ENCODE measurements at regions not wholly inside any gene's neighbourhood (a gene's known extent, or its start where the extent isn't known, plus 50 kb on each side); places are given as distances from the start of the nearest gene placed in this dataset.

- DNase-seq (ENCODE audit: low spot score), result no peak
- in situ Hi-C loops (cut with MboI; ENCODE audit: low sequenced_read_pairs, unreplicated experiment), result no loop called here
- TF ChIP-seq CTCF (IDR thresholded peaks at IDR 0.05; ENCODE audit: borderline replicate concordance, control extremely low read depth, extremely low read depth, insufficient read depth, missing control alignments), result no peak
Measured at GRCh38 chr17:37824534-37825485, 80.0 kb upstream of the HNF1B start.

GRCh38 chr17:37823996-37824395 lies 79.1 kb upstream of the HNF1B start:
- DNase-seq (ENCODE audit: low spot score), result no peak
- no peak for TF ChIP-seq CTCF (IDR thresholded peaks at IDR 0.05; ENCODE audit: borderline replicate concordance, control extremely low read depth, extremely low read depth, insufficient read depth, missing control alignments)
- in situ Hi-C loops (cut with MboI; ENCODE audit: low sequenced_read_pairs, unreplicated experiment), result no loop called here

- no peak for TF ChIP-seq CTCF (IDR thresholded peaks at IDR 0.05; ENCODE audit: borderline replicate concordance, control extremely low read depth, extremely low read depth, insufficient read depth, missing control alignments)
- in situ Hi-C loops (cut with MboI; ENCODE audit: low sequenced_read_pairs, unreplicated experiment), result no loop called here
- no peak for DNase-seq (ENCODE audit: low spot score)
Measured at GRCh38 chr17:37820995-37821713, 76.3 kb upstream of the HNF1B start.

GRCh38 chr17:37820313-37820994 lies 75.6 kb upstream of the HNF1B start:
- in situ Hi-C loops (cut with MboI; ENCODE audit: low sequenced_read_pairs, unreplicated experiment), result no loop called here
- no peak for TF ChIP-seq CTCF (IDR thresholded peaks at IDR 0.05; ENCODE audit: borderline replicate concordance, control extremely low read depth, extremely low read depth, insufficient read depth, missing control alignments)
- DNase-seq (ENCODE audit: low spot score), result peak; percentile 47

GRCh38 chr17:37818689-37819088 lies 73.8 kb upstream of the HNF1B start:
- DNase-seq (ENCODE audit: low spot score), result no peak
- in situ Hi-C loops (cut with MboI; ENCODE audit: low sequenced_read_pairs, unreplicated experiment), result loop anchor here (10.0 kb wide), 1 partner anchor 294 kb away; no protein-coding TSS in a partner anchor
- TF ChIP-seq CTCF (IDR thresholded peaks at IDR 0.05; ENCODE audit: borderline replicate concordance, control extremely low read depth, extremely low read depth, insufficient read depth, missing control alignments), result no peak

- TF ChIP-seq CTCF (IDR thresholded peaks at IDR 0.05; ENCODE audit: borderline replicate concordance, control extremely low read depth, extremely low read depth, insufficient read depth, missing control alignments), result no peak
- DNase-seq (ENCODE audit: low spot score), result no peak
- in situ Hi-C loops (cut with MboI; ENCODE audit: low sequenced_read_pairs, unreplicated experiment), result loop anchor here (10.0 kb wide), 1 partner anchor 292 kb away; no protein-coding TSS in a partner anchor
Measured at GRCh38 chr17:37816950-37817349, 72.1 kb upstream of the HNF1B start.
